ENCODE measurements at regions not wholly inside any gene's neighbourhood (a gene's known extent, or its start where the extent isn't known, plus 50 kb on each side); places are given as distances from the start of the nearest gene placed in this dataset.
"Not testable (repeated sequence)": the region's sequence is repeated elsewhere in the genome, so short reads cannot be mapped to it uniquely, and the experiment has no call there.

- DNase-seq = no peak
Observed at GRCh38 chr7:3094701-3095445, 51.2 kb upstream of the CARD11 start.

GRCh38 chr7:3097734-3098133 is 54.1 kb upstream of the CARD11 start:
- DNase-seq = no peak

- no peak for DNase-seq
Observed at GRCh38 chr7:3102159-3102558, 58.5 kb upstream of the CARD11 start.

GRCh38 chr7:3103614-3104398 is 60.1 kb upstream of the CARD11 start:
- DNase-seq = no peak

GRCh38 chr7:3105856-3106255 is 62.2 kb upstream of the CARD11 start:
- no peak for DNase-seq

GRCh38 chr7:3106361-3106826 is 62.7 kb upstream of the CARD11 start:
- no peak for DNase-seq

GRCh38 chr7:3107228-3107763 is 63.6 kb upstream of the CARD11 start:
- DNase-seq = no peak

GRCh38 chr7:3107889-3108570 is 64.4 kb upstream of the CARD11 start:
- DNase-seq = no peak

- no peak for DNase-seq
Observed at GRCh38 chr7:3109311-3109915, 65.7 kb upstream of the CARD11 start.

- DNase-seq = no peak
Observed at GRCh38 chr7:3112479-3113134, 68.9 kb upstream of the CARD11 start.

- DNase-seq = no peak
Observed at GRCh38 chr7:3114917-3115316, 71.2 kb upstream of the CARD11 start.

- DNase-seq = no peak
Observed at GRCh38 chr7:3117081-3117480, 73.4 kb upstream of the CARD11 start.

GRCh38 chr7:3117488-3118231 is 74.0 kb upstream of the CARD11 start:
- no peak for DNase-seq

- DNase-seq = not testable (repeated sequence)
Observed at GRCh38 chr7:3119352-3119927, 75.8 kb upstream of the CARD11 start.

GRCh38 chr7:3119963-3120362 is 76.3 kb upstream of the CARD11 start:
- DNase-seq = no peak

GRCh38 chr7:3120513-3120912 is 76.8 kb upstream of the CARD11 start:
- DNase-seq = no peak

- no peak for DNase-seq
Observed at GRCh38 chr7:3128857-3129490, 85.3 kb upstream of the CARD11 start.

GRCh38 chr7:3133811-3134385 is 90.2 kb upstream of the CARD11 start:
- DNase-seq = no peak

GRCh38 chr7:3134745-3135144 is 91.1 kb upstream of the CARD11 start:
- no peak for DNase-seq

- no peak for DNase-seq
Observed at GRCh38 chr7:3135626-3136025, 92.0 kb upstream of the CARD11 start.
